Pulmonary artery endothelial cell (primary cell): ENCODE measurements at regions not wholly inside any gene's neighbourhood (a gene's known extent, or its start where the extent isn't known, plus 50 kb on each side); places are given as distances from the start of the nearest gene placed in this dataset.

ENCODE experiments used
- DNase-seq: peaks from one replicate; pipeline ENCODE4 v3.0.0-alpha.2; 2011; ENCODE audit warnings: low read depth, low spot score

- no peak for DNase-seq
Measured at GRCh38 chr16:86292171-86292775, 218.1 kb upstream of the FOXF1 start.

DNA sequence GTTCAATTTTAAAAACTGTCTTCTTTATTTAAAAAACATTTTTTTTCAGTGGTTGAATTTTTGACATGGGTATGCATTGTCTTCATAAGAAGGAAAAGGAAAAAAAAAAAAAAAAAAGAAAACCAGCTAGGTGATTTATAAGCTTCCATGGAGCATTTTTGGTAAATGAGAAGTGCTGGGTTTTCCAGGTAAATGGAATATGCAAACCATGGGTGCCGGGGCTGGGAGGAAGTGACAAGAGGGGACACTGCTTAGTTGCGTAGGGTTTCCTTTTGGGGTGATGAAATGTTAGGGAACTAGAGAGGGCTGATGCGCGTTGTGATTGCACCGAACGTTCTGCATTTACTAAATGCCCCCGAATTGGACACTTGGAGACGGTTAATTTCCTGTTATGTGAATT, 217.4 kb upstream of the FOXF1 start:
- DNase-seq, result no peak

GRCh38 chr16:86293906-86294305, 216.4 kb upstream of the FOXF1 start:
- DNase-seq, result no peak

DNA sequence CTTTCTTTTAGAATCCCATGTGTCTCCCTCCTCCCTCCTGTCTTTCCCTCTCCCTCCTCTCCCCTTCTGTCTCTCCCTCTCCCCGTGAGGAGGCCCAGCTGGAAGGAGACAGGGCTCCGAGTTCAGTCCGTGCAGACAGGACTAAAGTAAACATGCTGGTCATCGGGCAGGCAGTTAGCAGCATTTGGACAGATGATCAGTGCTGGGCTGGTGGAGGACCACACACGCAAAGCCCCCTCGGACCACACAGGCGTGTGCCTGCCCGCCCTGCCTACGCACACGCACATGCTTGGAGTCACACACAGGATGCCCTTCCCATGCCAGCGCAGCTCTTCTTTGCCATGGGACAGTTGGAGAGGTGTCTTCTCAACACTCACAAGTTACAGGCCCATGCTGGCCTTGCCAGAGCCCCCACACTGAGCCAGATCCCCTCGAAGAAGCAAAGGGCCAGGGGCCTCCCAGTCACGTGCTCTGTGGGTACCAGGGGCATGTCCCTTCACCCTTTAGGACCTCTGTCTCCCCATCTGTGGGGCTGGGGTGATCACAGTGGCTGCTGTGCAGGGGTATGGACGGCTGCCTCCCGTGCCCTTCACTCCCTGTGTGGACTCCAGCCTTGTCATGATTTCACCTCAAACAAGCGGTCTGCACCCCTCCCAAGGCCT, 215.7 kb upstream of the FOXF1 start:
- DNase-seq, result no peak

- DNase-seq, result no peak
Measured at GRCh38 chr16:86296256-86296655, 214.1 kb upstream of the FOXF1 start.

GRCh38 chr16:86297391-86297790, 212.9 kb upstream of the FOXF1 start:
- DNase-seq, result no peak

- no peak for DNase-seq
Measured at GRCh38 chr16:86297866-86298757, 212.2 kb upstream of the FOXF1 start.

DNA sequence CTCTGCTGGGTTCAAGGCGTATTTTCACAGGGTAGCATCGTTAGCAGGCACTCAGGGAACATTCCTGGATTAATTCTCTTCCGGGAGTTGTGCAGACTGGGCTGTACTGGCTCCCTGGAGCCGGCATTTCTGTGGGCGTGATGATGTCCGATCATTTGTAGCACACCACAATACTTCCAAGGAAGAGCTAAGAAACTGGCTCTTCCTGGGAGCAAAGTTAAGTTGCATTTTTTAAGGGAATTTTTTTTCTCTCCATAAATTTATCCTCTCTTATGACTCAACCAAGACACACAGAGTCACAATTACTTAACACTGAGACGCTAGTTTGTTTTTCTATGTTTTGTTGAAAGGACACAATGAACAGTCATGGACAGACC, 211.6 kb upstream of the FOXF1 start:
- no peak for DNase-seq

DNA sequence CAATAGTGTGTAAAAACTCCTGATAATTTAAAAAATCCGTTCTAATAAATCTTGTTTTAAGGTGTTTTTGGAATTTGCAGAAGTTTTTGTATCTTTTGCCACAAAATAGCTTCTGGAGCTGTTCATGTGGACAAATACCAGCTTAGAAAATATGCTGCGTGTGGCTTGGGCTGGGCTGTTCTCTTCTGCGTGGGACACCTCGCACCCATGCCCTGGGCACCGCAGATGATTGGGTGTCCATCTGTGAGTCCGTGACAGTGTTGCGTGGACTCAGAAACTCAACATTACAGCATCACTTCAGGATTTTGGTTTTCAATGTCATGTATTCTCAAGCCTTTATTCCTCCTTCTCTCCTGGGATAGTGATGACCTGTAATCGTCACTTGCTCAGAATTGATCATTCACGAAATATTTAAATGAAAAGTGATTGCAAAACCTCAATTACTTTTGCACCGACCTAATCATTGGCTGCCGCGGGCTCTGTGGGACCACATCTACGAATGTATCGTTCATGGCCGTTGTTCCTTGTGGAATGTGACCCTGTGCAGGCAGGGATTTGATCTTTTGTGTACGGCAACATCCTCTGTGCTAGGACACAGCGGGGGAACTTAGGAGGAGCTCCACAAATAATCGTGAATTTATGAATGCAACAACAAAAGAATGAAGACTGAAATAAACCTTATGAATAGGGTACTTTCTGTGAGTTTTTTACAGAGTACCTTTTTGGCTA, 210.3 kb upstream of the FOXF1 start:
- DNase-seq, result no peak

DNA sequence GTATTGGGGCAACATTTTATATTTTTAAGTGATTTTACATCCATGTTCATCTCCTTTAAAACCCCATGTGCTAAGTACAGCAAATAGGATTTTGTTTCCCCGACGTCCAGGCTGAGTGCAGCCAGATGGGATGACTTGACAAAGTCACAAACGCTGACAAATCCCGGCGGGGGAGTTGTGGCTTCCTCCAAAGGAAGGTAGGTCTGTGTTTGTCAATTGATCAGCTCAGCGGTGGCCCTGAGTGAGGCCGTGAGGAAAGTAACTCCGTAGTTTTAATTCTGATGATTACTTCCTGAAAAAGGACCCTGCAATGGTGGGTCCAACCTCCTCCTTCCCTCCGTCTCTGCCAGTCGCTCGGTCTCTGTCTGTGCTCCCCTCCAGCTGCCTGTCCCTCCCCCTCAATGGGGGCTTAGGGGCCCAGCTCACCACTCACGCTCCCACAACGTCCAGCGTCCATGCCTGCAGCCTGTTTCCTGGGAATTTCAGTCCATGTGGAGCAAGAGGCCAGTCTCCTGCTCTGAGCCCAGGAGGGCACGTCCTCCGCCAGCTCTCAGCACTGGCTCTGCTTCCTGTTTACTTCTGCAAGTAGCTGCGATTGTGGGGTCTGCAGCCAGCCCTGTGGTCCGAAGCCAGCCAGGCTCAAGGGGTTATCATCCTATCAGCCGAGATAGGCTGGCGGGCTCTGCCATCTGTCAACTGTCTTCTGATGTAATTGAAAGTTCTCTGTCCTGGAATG, 209.4 kb upstream of the FOXF1 start:
- DNase-seq, result no peak

DNA sequence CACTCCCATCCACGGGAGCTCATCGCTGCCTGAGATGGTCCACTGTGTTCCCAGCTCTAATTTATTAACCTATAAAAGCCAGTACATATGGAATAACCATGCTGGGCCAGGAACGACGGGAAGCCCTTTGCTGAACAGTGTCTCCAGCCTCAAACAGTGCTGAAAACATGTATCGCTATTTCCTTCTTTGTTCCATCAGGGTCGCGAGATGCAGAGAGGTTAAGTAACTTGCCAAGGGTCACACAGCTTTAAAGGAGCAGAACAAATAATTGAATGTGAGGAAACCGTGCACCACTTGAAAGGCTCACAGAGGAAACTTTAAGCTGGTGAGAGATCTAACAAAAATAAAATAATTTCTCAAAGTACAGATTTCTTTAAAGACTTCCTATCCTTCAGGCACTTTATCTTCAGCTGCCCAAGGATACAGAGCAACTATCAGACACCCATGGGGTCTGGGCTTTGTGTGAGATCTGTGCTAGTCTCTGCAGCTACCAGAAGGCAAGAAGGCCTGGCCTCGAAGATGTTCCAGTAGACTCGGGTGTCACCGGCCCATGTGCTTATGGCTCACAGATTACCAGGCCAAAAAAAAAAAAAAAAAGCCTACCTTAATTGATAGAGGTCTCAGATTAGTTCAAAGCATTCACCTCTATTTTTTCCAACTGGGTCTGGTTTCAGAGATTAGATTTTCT, 207.8 kb upstream of the FOXF1 start:
- no peak for DNase-seq

DNA sequence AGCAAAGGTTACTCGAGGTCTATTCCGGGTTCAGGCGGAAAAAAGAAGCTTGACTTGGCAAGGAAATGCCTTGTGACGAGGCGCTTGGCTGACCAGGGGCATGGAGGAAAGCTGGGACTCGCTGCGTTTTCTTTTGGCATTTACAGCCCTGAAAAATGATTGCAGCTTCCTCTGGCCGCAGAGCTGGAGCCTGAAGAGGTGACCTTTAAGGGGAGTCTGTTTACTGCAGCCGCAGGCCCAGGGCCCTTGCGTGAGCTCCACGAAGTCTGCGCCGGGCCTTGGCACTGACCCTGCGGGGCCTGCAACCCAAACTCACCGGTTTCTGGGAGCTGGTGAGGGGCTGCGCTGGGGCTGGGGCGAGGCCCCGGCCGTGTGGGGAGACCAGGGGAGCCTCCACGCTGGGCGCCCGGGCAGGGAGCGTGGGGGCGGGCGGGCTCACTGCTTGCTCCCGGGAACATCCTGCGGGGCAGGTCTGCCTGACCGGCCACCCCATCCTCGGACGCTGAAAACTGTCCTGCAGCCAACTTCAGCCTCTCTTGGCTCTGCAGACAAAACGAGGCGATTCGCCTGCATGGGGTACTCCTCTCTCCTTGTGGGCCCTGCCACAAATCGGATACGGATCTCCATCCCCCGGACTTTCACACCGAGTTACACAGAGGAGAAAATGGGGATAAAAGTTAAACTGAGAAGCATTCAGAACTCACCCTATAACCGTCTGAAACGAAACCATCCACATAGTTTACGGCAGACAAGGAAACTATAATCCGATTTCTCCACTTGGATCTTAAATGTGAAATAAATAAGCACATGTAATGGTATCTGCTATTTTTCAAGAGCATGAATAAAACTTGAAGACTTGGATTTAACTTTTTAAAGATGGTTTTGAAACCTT, 206.3 kb upstream of the FOXF1 start:
- DNase-seq, result no peak

DNA sequence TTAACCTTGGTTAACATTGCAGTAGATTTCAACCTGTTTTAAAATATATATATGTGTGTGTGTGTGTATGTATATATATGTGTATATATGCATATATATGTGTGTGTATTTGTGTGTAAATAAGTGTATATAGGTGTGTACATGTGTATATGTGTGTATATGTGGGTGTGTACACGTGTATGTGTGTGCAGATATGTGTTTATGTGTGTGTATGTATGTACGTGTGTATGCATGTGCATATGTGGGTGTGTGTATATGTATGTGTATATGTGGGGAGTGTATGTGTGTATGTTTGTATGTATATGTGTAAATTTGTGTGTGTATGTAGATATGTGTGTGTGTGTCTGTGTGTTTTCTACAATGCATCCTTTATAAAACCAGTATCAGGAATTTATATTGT, 205.5 kb upstream of the FOXF1 start:
- no peak for DNase-seq

DNA sequence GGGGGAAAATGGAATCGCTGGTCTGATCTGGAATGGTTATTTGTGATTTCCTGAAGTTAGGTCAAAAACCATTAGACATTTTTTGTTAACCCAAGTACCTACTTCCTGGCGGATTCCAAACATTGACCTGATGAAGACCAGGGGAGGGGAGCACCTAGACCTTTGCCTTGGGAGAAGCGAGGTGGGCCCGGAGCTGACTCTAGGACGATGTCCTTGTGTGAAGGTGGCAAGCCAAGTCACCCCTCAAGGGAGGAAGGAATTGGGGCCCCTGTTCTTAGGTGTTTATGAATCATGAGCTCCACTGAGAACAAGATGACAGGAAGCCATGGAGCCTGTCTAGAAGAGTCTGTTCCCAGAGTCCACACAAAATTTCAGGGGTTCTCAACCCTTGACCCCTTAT, 204.9 kb upstream of the FOXF1 start:
- DNase-seq, result no peak

DNA sequence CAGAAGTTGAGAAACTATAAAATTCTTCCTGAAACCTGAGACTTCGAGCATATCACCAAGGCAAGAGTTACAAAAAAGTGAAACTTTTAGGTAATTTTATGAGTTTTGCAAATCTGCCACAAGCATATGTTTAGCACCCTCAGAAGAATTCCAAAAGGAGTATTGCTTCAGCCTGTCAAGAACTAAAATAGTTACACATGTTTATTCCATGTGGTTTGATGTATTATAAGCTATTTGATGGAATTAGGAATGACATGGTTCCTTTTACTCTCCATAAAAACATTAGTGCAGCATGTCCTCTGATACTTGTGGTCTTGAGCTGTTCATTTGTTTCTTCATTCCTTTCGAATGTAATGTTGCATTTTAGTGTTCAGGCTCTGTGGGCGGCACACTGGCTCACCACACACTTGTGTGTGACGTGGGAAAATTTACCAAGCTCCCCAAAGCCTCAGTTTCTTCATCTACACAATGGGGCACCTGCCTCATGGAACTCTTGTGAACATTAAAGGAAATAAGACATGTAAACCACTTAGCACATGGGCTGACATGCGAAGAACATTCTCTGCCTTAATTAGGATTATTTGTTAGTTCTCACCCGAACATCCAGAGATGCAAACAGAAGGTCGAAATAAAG, 204.2 kb upstream of the FOXF1 start:
- DNase-seq, result no peak

DNA sequence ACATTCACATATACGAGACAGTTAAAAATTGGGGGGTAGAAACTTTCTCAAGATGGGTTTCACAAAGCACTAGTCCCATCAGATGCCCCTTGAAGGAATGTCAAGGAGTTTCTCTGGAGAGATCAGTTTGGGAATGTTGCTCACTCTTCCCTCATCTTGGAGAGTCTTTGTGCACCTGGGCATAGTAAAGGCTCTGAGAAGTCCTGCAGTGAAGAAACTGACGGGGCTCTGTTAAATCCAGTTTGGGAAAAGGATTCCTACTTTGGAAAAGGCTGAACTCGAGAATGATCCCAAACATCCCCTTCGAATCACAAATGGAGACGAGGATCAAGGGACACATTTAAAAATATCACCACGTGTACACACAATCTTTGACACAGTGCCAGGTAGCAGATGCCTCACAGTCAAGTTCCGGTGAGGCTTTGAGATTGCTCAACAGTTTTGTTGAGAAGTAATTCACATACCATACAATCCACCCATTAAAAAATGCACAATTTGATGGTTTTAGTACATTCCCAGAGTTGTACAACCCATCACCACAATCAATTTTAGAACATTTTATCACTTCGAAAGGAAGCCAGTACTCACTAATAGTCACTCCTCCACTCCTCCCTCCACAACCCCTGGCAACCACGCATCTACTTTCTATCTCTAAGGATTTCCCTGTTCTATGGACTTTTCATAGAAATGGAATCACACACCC, 203.4 kb upstream of the FOXF1 start:
- DNase-seq, result no peak

DNA sequence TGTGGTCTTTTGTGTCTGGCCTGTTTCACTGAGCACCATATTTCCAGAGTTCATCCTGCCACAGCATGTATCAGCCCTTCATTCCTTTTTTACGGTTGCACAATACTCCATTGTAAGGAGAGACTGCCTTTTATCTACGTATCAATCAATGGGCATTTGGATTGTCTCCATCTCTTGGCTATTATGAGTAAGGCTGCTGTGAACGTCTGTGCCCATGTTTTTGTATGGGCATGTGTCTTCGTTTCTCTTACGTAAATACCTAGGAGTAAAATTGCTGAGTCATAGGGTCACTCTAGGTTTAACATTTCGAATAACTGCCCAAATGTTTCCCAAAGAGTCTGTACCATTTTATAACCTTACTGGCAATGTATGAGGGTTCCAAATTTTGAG, 202.8 kb upstream of the FOXF1 start:
- DNase-seq, result no peak

DNA sequence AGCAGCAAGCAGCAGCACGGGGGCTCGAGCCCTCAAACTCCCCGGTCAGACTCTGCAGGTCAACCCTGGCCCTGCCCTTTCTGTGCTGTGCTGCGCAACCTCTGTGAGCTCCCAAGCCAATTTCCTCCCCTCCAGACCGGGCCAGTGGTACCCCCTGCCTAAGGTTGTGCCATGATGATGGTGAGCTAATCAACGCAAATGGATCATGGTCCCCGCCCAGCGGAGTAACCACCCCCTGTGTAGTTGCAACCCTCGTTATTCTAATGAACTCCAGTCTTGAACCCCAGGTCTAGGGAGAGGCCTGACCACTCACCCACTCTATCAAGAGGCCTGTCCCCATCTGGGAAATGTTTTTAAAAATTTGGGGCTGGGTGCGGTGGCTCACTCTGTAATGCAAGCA, 201.8 kb upstream of the FOXF1 start:
- no peak for DNase-seq

DNA sequence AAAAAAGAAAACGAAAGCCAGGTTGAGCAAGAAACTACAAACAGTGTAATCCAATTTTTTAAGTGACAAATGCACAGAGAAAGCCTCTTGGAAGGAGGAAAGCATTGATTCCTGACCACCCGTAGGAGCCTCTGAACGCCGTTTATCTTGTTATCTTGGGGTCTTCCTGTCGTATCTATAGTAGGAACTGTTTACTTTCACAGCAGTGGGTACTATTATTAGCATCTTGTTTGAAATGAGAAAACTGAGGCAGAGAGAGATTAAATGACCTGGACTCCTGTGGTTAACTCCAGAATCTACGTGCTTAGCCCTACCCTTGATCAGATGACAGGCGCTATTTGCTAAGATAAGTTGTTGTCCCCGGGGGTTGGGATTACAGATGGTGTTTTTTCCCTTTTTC, 196.7 kb upstream of the FOXF1 start:
- no peak for DNase-seq
